Esophagus (tissue), 2 donors: ENCODE measurements at regions not wholly inside any gene's neighbourhood (a gene's known extent, or its start where the extent isn't known, plus 50 kb on each side); places are given as distances from the start of the nearest gene placed in this dataset.

Experiments used
- H3K27ac ChIP-seq, 2 donors: one replicate each; pipeline ENCODE4 v1.5.1; 2013; ENCODE audit warnings: low read depth in 2 of 2, mild to moderate bottlenecking in 2 of 2, inconsistent platforms in 1 of 2, low read length in 1 of 2, moderate library complexity in 1 of 2
- H3K27me3 ChIP-seq, 2 donors: one replicate each; pipeline ENCODE4 v1.6.1; 2013; ENCODE audit warnings: low read length in 2 of 2, control low read depth in 1 of 2, mild to moderate bottlenecking in 1 of 2; ENCODE audit not compliant: insufficient read depth in 2 of 2, control insufficient read depth in 1 of 2
- H3K36me3 ChIP-seq, 2 donors: one replicate each; pipeline ENCODE4 v1.6.1; 2013; ENCODE audit warnings: low read length in 1 of 2; ENCODE audit not compliant: control insufficient read depth in 2 of 2, insufficient read depth in 2 of 2
- H3K4me1 ChIP-seq, 2 donors: one replicate each; pipeline ENCODE4 v1.6.1; 2013; ENCODE audit warnings: low read length in 1 of 2; ENCODE audit not compliant: control insufficient read depth in 2 of 2, insufficient read depth in 2 of 2
- H3K4me3 ChIP-seq, 2 donors: one replicate each; pipeline ENCODE4 v1.5.1; 2013; ENCODE audit warnings: low read length in 2 of 2, mild to moderate bottlenecking in 2 of 2, low read depth in 1 of 2, moderate library complexity in 1 of 2
- H3K9me3 ChIP-seq, 2 donors: one replicate each; pipeline ENCODE4 v1.6.1; 2013; ENCODE audit warnings: mild to moderate bottlenecking in 2 of 2, low read depth in 1 of 2, low read length in 1 of 2, moderate library complexity in 1 of 2; ENCODE audit not compliant: control insufficient read depth in 2 of 2, insufficient read depth in 1 of 2
- WGBS, 2 donors: extraction: QIAGEN DNeasy Blood & Tissue Kit; methylation state at CpG; one replicate each; pipeline ENCODE4 v1.1.7; 2013; 5-methylcytosine and 5-hydroxymethylcytosine counted together
- donor health status: healthy with polysubstance abuse.
- donor health status: Bipolar disorder and iron deficiency.

- WGBS, 2 donors, result 94 to 96% methylated on average over 3 of the region's 3 CpGs
- H3K9me3 ChIP-seq, result peaks cover 4 to 5% of the 10 kb centered on the region in 2 donors
- H3K27ac ChIP-seq, result no peak overlapping the region
- H3K36me3 ChIP-seq, result no peaks in the 10 kb centered on the region
- H3K4me1 ChIP-seq, result no peaks in the 10 kb centered on the region
- H3K27me3 ChIP-seq, result no peaks in the 10 kb centered on the region
- H3K4me3 ChIP-seq, result no peak overlapping the region
Measured at GRCh38 chr3:34703053-34703452, 904.6 kb downstream of the PDCD6IP start.

GRCh38 chr3:34724916-34725499, 914.3 kb upstream of the ARPP21 start:
- no peaks in the 10 kb centered on the region for H3K36me3 ChIP-seq
- no peaks in the 10 kb centered on the region for H3K9me3 ChIP-seq
- H3K4me3 ChIP-seq, result no peak overlapping the region
- H3K27me3 ChIP-seq, result no peaks in the 10 kb centered on the region
- H3K27ac ChIP-seq, result no peak overlapping the region
- no peaks in the 10 kb centered on the region for H3K4me1 ChIP-seq
- 51 to 53% methylated on average over 3 of the region's 3 CpGs for WGBS, 2 donors

- H3K9me3 ChIP-seq, result no peaks in the 10 kb centered on the region
- WGBS, 2 donors, result 54 to 63% methylated on average over 2 of the region's 2 CpGs
Measured at GRCh38 chr3:34725774-34726173, 913.6 kb upstream of the ARPP21 start.

GRCh38 chr3:34727700-34728099, 911.6 kb upstream of the ARPP21 start:
- Histone ChIP-seq H3K27me3 (no peaks in the 10 kb centered on the region), H3K27ac (no peak overlapping the region), H3K4me1 (no peaks in the 10 kb centered on the region), H3K4me3 (no peak overlapping the region), H3K36me3 (no peaks in the 10 kb centered on the region), H3K9me3 (peaks cover 0 to 8% of the 10 kb centered on the region in 2 donors)
- WGBS, 2 donors, result 22 to 25% methylated on average over 2 of the region's 2 CpGs

More at GRCh38 chr3:34725774-34726173, 913.6 kb upstream of the ARPP21 start:
- H3K27ac ChIP-seq, result no peak overlapping the region
- H3K4me1 ChIP-seq, result no peaks in the 10 kb centered on the region
- H3K36me3 ChIP-seq, result no peaks in the 10 kb centered on the region
- H3K4me3 ChIP-seq, result no peak overlapping the region
- no peaks in the 10 kb centered on the region for H3K27me3 ChIP-seq

GRCh38 chr3:34742151-34742550, 897.2 kb upstream of the ARPP21 start:
- H3K9me3 ChIP-seq, result no peaks in the 10 kb centered on the region
- 82 to 83% methylated on average over 1 of the region's 1 CpG for WGBS, 2 donors
- H3K27me3 ChIP-seq, result no peaks in the 10 kb centered on the region
- H3K4me3 ChIP-seq, result no peak overlapping the region
- H3K27ac ChIP-seq, result no peak overlapping the region
- no peaks in the 10 kb centered on the region for H3K4me1 ChIP-seq
- no peaks in the 10 kb centered on the region for H3K36me3 ChIP-seq

GRCh38 chr3:34758630-34759261, 880.6 kb upstream of the ARPP21 start:
- H3K4me1 ChIP-seq, result no peaks in the 10 kb centered on the region
- H3K36me3 ChIP-seq, result no peaks in the 10 kb centered on the region
- peaks cover 0 to 3% of the 10 kb centered on the region in 2 donors for H3K9me3 ChIP-seq
- H3K27me3 ChIP-seq, result no peaks in the 10 kb centered on the region
- no peak overlapping the region for H3K27ac ChIP-seq
- no peak overlapping the region for H3K4me3 ChIP-seq
- 86 to 90% methylated on average over 9 of the region's 9 CpGs for WGBS, 2 donors

- no peaks in the 10 kb centered on the region for H3K9me3 ChIP-seq
- H3K27me3 ChIP-seq, result no peaks in the 10 kb centered on the region
- H3K27ac ChIP-seq, result no peak overlapping the region
- H3K36me3 ChIP-seq, result no peaks in the 10 kb centered on the region
- H3K4me1 ChIP-seq, result no peaks in the 10 kb centered on the region
- no peak overlapping the region for H3K4me3 ChIP-seq
- 52 to 58% methylated on average over 4 of the region's 4 CpGs for WGBS, 2 donors
Measured at GRCh38 chr3:34777386-34777785, 861.9 kb upstream of the ARPP21 start.

GRCh38 chr3:34779092-34779491, 860.2 kb upstream of the ARPP21 start:
- H3K9me3 ChIP-seq, result no peaks in the 10 kb centered on the region
- H3K4me1 ChIP-seq, result no peaks in the 10 kb centered on the region
- H3K36me3 ChIP-seq, result no peaks in the 10 kb centered on the region
- no peak overlapping the region for H3K4me3 ChIP-seq
- no peak overlapping the region for H3K27ac ChIP-seq
- 82 to 91% methylated on average over 1 of the region's 1 CpG for WGBS, 2 donors
- H3K27me3 ChIP-seq, result no peaks in the 10 kb centered on the region

GRCh38 chr3:34780294-34780693, 859.0 kb upstream of the ARPP21 start:
- H3K4me3 ChIP-seq, result no peak overlapping the region
- 53 to 68% methylated on average over 5 of the region's 5 CpGs for WGBS, 2 donors
- H3K27ac ChIP-seq, result no peak overlapping the region
- no peaks in the 10 kb centered on the region for H3K27me3 ChIP-seq
- H3K36me3 ChIP-seq, result no peaks in the 10 kb centered on the region
- no peaks in the 10 kb centered on the region for H3K9me3 ChIP-seq
- H3K4me1 ChIP-seq, result no peaks in the 10 kb centered on the region

GRCh38 chr3:34780973-34781372, 858.4 kb upstream of the ARPP21 start:
- no peaks in the 10 kb centered on the region for H3K4me1 ChIP-seq

More at GRCh38 chr3:34780973-34781372, 858.4 kb upstream of the ARPP21 start:
- H3K27ac ChIP-seq, result no peak overlapping the region
- H3K9me3 ChIP-seq, result no peaks in the 10 kb centered on the region
- no peak overlapping the region for H3K4me3 ChIP-seq
- H3K27me3 ChIP-seq, result no peaks in the 10 kb centered on the region
- no peaks in the 10 kb centered on the region for H3K36me3 ChIP-seq
- WGBS, 2 donors, result 70 to 72% methylated on average over 4 of the region's 4 CpGs
